ENCODE measurements at regions not wholly inside any gene's neighbourhood (a gene's known extent, or its start where the extent isn't known, plus 50 kb on each side); places are given as distances from the start of the nearest gene placed in this dataset.

DNA sequence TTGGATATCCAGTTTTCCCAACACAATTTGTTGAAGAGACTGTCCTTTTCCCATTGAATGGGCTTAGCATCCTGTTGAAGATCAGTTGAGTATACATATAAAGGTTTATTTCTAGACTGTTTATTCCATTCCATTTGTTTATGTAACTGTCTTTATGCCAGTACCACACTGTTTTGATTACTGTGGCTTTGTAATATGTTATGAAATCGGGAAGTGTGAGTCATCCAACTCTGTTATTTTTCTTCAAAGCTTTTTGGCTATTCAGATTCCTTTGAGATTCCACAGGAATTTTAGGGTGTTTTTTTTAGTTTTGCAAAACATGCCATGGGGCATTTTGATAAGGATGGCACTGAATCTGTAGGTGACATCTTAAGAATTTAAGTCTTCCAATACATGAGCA lies 188.3 kb downstream of the BMP7 start:
- CTCF ChIA-PET: interaction anchor here (0.6 kb wide), 1 partner anchor 528 kb away, joined by 6 read pairs; no protein-coding TSS in a partner anchor
- intact Hi-C loops (cut with micrococcal nuclease; ENCODE audit: unreplicated experiment): no loop called here

DNA sequence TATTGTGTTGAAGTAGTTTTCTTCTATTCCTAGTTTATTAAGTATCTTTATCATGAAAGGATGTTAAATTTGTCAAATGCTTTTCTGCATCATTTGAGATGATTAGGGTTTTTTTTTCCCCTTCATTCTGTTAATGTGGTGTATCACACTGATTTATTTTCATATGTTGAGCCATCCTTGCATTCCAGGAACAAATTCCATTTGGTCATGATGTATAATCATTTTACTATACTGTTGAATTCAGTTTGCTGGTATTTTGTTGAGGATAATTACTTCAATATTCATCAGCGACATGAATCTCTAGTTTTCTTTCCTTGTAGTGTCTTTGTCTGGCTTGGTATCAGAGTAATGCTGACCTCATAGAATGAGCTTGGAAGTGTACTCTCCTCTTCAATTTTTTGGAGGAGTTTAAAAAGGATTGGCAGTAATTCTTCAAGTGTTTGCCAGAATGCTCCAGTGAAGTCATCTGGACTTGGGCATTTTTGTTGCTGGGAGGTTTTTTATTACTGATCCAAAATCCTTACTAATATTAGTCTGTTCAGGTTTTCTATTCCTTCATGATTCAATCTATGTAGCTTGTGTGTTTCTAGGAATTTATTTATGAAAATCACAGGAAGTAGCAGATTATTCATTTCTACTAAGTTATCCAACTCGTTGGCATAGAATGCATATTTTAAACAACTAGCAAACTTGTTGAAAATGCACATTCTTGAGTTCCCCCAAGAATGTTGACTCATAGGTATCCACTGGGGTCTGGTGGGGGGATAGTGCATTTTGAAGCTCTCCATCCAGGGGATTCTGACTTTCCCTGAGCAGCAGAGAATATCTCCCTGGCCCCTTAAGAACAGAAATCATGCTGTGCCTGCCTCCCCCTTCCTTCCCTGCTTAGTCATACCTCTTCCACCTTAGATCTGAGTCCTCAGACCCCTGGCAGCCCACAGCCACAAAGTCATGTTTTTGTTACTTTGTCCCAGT lies 187.1 kb downstream of the BMP7 start:
- ChIA-PET POLR2A (no interaction called here), CTCF (interaction anchor here (0.6 kb wide), 1 partner anchor 256 kb away, joined by 3 read pairs; no protein-coding TSS in a partner anchor)
- H3K36me3 ChIP-seq (ENCODE audit: control insufficient read depth, insufficient read depth, low read length): no peaks in the 10 kb centered on the region
- intact Hi-C loops (cut with micrococcal nuclease; ENCODE audit: unreplicated experiment) (no loop called here), in situ Hi-C loops (cut with HindIII; ENCODE audit: low pct_unique_long_range_greater_than_20kb, low sequenced_read_pairs) (no loop called here)
- no peak overlapping the region for H3K4me3 ChIP-seq (ENCODE audit: low read depth in 2 of 2, low read length in 2 of 2)
- DNase-seq (ENCODE audit: low read depth, low spot score) (no peak), ATAC-seq (no peak)
- H3K9me3 ChIP-seq (ENCODE audit: control insufficient read depth, insufficient read depth, low read depth, low read length): peaks cover 5% of the 10 kb centered on the region; the same call in 1 of the 2 replicates
- no peaks in the 10 kb centered on the region for H3K27me3 ChIP-seq (ENCODE audit: control insufficient read depth, insufficient read depth, low read length)
- no peaks in the 10 kb centered on the region for H3K4me1 ChIP-seq (ENCODE audit: control insufficient read depth, insufficient read depth, low read length)
- TF ChIP-seq, protein P1, sequence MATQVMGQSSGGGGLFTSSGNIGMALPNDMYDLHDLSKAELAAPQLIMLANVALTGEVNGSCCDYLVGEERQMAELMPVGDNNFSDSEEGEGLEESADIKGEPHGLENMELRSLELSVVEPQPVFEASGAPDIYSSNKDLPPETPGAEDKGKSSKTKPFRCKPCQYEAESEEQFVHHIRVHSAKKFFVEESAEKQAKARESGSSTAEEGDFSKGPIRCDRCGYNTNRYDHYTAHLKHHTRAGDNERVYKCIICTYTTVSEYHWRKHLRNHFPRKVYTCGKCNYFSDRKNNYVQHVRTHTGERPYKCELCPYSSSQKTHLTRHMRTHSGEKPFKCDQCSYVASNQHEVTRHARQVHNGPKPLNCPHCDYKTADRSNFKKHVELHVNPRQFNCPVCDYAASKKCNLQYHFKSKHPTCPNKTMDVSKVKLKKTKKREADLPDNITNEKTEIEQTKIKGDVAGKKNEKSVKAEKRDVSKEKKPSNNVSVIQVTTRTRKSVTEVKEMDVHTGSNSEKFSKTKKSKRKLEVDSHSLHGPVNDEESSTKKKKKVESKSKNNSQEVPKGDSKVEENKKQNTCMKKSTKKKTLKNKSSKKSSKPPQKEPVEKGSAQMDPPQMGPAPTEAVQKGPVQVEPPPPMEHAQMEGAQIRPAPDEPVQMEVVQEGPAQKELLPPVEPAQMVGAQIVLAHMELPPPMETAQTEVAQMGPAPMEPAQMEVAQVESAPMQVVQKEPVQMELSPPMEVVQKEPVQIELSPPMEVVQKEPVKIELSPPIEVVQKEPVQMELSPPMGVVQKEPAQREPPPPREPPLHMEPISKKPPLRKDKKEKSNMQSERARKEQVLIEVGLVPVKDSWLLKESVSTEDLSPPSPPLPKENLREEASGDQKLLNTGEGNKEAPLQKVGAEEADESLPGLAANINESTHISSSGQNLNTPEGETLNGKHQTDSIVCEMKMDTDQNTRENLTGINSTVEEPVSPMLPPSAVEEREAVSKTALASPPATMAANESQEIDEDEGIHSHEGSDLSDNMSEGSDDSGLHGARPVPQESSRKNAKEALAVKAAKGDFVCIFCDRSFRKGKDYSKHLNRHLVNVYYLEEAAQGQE (IDR thresholded peaks at IDR 0.05; ENCODE audit: insufficient read depth in 1 of 2, low read depth in 2 of 2, low read length in 1 of 2): no peak
- TF ChIP-seq, protein P2, sequence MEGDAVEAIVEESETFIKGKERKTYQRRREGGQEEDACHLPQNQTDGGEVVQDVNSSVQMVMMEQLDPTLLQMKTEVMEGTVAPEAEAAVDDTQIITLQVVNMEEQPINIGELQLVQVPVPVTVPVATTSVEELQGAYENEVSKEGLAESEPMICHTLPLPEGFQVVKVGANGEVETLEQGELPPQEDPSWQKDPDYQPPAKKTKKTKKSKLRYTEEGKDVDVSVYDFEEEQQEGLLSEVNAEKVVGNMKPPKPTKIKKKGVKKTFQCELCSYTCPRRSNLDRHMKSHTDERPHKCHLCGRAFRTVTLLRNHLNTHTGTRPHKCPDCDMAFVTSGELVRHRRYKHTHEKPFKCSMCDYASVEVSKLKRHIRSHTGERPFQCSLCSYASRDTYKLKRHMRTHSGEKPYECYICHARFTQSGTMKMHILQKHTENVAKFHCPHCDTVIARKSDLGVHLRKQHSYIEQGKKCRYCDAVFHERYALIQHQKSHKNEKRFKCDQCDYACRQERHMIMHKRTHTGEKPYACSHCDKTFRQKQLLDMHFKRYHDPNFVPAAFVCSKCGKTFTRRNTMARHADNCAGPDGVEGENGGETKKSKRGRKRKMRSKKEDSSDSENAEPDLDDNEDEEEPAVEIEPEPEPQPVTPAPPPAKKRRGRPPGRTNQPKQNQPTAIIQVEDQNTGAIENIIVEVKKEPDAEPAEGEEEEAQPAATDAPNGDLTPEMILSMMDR (IDR thresholded peaks at IDR 0.05): no peak
- no TSS peak for BruUV-seq (replicated peaks)
- no peak overlapping the region for H3K27ac ChIP-seq (ENCODE audit: low read length)

More for the DNA sequence above, 188.3 kb downstream of the BMP7 start:
- Histone ChIP-seq H3K4me1 (ENCODE audit: control insufficient read depth, insufficient read depth, low read length) (no peaks in the 10 kb centered on the region), H3K9me3 (ENCODE audit: control insufficient read depth, insufficient read depth, low read depth, low read length) (peaks cover 5% of the 10 kb centered on the region; the same call in 1 of the 2 replicates), H3K27me3 (ENCODE audit: control insufficient read depth, insufficient read depth, low read length) (no peaks in the 10 kb centered on the region), H3K27ac (ENCODE audit: low read length) (no peak overlapping the region), H3K4me3 (ENCODE audit: low read depth in 2 of 2, low read length in 2 of 2) (no peak overlapping the region), H3K36me3 (ENCODE audit: control insufficient read depth, insufficient read depth, low read length) (no peaks in the 10 kb centered on the region)
- no TSS peak for BruUV-seq (replicated peaks)
- TF ChIP-seq TCF7L2 (IDR thresholded peaks at IDR 0.05; ENCODE audit: low read depth, low read length): no peak
- TF ChIP-seq SIN3A (IDR thresholded peaks at IDR 0.05; ENCODE audit: borderline replicate concordance, insufficient read depth, low read depth, low read length): no peak
- TF ChIP-seq, protein P1 (IDR thresholded peaks at IDR 0.05; ENCODE audit: insufficient read depth in 1 of 2, low read depth in 2 of 2, low read length in 1 of 2): no peak
- TF ChIP-seq, protein P2 (IDR thresholded peaks at IDR 0.05): no peak
- no peak for TF ChIP-seq POLR2AphosphoS5 (IDR thresholded peaks at IDR 0.05; ENCODE audit: low read depth, low read length)
- in situ Hi-C loops (cut with HindIII; ENCODE audit: low pct_unique_long_range_greater_than_20kb, low sequenced_read_pairs): no loop called here
- no peak for ATAC-seq
- POLR2A ChIA-PET: no interaction called here
- DNase-seq (ENCODE audit: low read depth, low spot score): no peak
